ENCODE measurements at regions not wholly inside any gene's neighbourhood (a gene's known extent, or its start where the extent isn't known, plus 50 kb on each side); places are given as distances from the start of the nearest gene placed in this dataset.

DNA sequence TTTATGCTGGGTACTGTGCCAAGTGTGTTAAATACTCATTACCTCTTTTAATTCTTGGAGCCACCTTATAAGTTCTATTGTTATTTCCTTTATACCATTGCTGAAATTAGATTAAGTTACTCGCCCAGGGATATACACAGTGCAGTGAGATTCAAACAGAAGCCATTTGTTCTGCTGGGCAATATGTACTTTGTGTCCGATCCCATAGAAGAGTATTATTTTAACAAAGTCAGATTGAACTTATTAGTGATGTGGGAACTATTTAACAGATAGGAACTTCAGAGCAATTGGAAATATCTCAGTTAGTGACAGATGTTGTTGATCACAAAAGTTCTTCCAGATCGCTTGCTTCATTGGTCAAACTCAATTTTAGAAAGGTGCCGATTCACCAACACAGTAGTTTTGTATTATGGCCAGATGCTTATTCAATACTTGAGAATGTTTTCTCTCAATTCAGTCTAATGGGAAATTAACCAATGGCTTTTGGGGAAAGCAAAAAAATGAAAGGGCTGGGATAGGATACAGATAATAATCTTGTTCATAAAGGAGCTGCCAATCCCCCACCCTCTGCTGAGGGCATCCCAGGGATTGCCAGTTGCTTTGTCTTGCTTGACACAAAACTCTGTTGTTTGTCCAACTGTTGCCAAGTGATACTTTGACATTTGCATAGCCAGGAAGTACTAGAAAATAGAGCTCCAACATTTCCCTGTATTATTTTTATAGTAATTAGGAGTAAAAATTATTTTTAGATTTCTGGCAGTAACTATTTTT lies 94.8 kb upstream of the SEMA6A start:
- peaks cover 2% of the 10 kb centered on the region; the same call in 1 of the 2 replicates for H3K4me1 ChIP-seq (ENCODE audit: control insufficient read depth, insufficient read depth, low read length)
- H3K9ac ChIP-seq (ENCODE audit: low read length), result no peak overlapping the region
- no peak overlapping the region for H3K4me3 ChIP-seq (ENCODE audit: low read depth, low read length)
- H3K36me3 ChIP-seq (ENCODE audit: control insufficient read depth, insufficient read depth, low read length), result no peaks in the 10 kb centered on the region
- no peak overlapping the region for H3K27ac ChIP-seq (ENCODE audit: low read depth, low read length)
- no peaks in the 10 kb centered on the region for H3K9me3 ChIP-seq (ENCODE audit: control insufficient read depth, insufficient read depth, low read depth, low read length)
- H3K27me3 ChIP-seq (ENCODE audit: control insufficient read depth, insufficient read depth, low read length), result no peaks in the 10 kb centered on the region

DNA sequence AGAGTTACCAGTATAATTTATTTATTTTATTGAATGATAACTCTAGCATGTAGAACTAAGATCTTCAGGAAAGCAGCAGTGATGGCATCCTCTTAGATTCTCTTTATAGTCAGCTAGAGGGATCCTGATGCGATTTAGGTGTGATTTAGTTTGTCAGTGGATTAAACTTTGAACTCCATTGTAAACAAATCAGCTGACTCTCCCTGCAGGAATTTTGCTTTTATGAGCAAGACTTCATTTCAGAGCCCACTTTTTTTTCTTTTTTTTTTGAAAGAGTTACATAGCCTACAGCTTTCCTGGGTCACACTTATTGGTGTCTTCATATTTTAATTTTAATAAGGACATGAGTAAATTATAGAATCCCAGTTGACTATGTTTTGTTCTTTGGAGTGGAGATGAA lies 93.8 kb upstream of the SEMA6A start:
- Histone ChIP-seq H3K4me3 (ENCODE audit: low read depth, low read length) (no peak overlapping the region), H3K27ac (ENCODE audit: low read depth, low read length) (no peak overlapping the region), H3K9me3 (ENCODE audit: control insufficient read depth, insufficient read depth, low read depth, low read length) (no peaks in the 10 kb centered on the region), H3K27me3 (ENCODE audit: control insufficient read depth, insufficient read depth, low read length) (no peaks in the 10 kb centered on the region), H3K9ac (ENCODE audit: low read length) (no peak overlapping the region), H3K4me1 (ENCODE audit: control insufficient read depth, insufficient read depth, low read length) (peaks cover 2% of the 10 kb centered on the region; the same call in 1 of the 2 replicates), H3K36me3 (ENCODE audit: control insufficient read depth, insufficient read depth, low read length) (no peaks in the 10 kb centered on the region)

DNA sequence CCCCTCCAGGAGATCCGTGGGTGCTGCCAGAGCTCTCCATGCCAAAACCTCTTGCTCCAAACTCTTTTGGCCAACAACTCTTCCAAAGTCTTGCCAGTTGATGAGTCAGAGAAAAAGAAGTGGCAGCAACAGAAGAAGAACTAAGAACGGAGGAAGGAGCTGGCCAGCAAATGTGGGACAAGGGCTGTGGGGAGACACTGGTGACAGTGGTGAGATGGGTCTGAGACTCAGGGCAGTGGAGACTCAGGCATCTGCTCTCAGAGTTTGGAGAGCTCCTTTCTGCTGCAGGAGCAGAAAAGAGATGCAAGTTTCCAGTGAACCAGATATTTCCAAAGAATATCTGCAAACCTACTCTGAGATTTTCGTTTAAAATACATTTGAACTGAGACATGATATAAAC lies 92.3 kb upstream of the SEMA6A start:
- no peak overlapping the region for H3K9ac ChIP-seq (ENCODE audit: low read length)
- H3K4me1 ChIP-seq (ENCODE audit: control insufficient read depth, insufficient read depth, low read length), result peaks cover 2% of the 10 kb centered on the region; the same call in 1 of the 2 replicates
- H3K36me3 ChIP-seq (ENCODE audit: control insufficient read depth, insufficient read depth, low read length), result no peaks in the 10 kb centered on the region
- H3K27ac ChIP-seq (ENCODE audit: low read depth, low read length), result no peak overlapping the region
- peaks cover 2% of the 10 kb centered on the region for H3K9me3 ChIP-seq (ENCODE audit: control insufficient read depth, insufficient read depth, low read depth, low read length)
- no peaks in the 10 kb centered on the region for H3K27me3 ChIP-seq (ENCODE audit: control insufficient read depth, insufficient read depth, low read length)
- H3K4me3 ChIP-seq (ENCODE audit: low read depth, low read length), result no peak overlapping the region

DNA sequence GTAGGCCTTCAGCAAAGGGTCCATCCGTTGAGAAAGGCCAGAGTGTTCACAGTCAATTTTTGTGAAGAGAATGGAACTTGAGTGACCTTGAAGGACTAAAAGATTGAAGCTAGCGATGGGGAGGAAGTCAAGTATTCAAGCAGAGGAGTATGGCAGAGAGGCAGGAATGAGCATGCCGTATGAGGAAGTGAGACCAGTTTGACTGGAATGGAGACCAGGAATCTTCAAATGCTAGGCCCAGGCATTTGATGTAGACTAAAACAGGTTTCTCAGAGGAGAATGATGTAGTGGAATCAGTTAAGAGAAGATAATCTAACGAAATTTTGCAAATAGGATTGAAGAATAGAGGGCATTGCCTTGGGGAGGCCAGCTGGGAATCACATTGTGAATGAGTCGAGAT lies 90.4 kb upstream of the SEMA6A start:
- H3K27me3 ChIP-seq (ENCODE audit: control insufficient read depth, insufficient read depth, low read length), result no peaks in the 10 kb centered on the region
- H3K9me3 ChIP-seq (ENCODE audit: control insufficient read depth, insufficient read depth, low read depth, low read length), result peaks cover 14% of the 10 kb centered on the region
- H3K9ac ChIP-seq (ENCODE audit: low read length), result no peak overlapping the region
- H3K27ac ChIP-seq (ENCODE audit: low read depth, low read length), result no peak overlapping the region
- H3K4me1 ChIP-seq (ENCODE audit: control insufficient read depth, insufficient read depth, low read length), result no peaks in the 10 kb centered on the region
- no peaks in the 10 kb centered on the region for H3K36me3 ChIP-seq (ENCODE audit: control insufficient read depth, insufficient read depth, low read length)
- H3K4me3 ChIP-seq (ENCODE audit: low read depth, low read length), result no peak overlapping the region

DNA sequence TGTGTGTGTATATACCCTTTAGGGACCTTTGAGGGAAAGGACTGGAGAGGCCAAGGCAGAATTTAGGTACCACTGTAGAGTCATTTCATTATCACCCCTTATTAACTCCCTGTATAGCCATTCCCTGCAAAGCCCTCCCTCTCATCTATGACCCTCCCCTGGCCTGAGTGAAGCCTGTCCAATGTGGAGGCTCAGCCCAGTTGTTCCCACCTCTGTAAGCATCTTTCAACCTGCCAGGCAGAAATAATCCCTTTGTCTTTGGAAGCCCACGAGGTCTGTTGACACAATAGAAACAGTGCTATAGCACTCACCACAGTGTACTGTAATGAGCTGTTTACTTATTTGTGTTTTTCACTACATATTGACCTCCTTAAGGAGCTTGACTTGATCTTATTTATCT lies 88.5 kb upstream of the SEMA6A start:
- Histone ChIP-seq H3K9me3 (ENCODE audit: control insufficient read depth, insufficient read depth, low read depth, low read length) (peaks cover 14% of the 10 kb centered on the region), H3K36me3 (ENCODE audit: control insufficient read depth, insufficient read depth, low read length) (no peaks in the 10 kb centered on the region), H3K4me1 (ENCODE audit: control insufficient read depth, insufficient read depth, low read length) (no peaks in the 10 kb centered on the region), H3K27ac (ENCODE audit: low read depth, low read length) (no peak overlapping the region), H3K4me3 (ENCODE audit: low read depth, low read length) (no peak overlapping the region), H3K9ac (ENCODE audit: low read length) (no peak overlapping the region), H3K27me3 (ENCODE audit: control insufficient read depth, insufficient read depth, low read length) (no peaks in the 10 kb centered on the region)

DNA sequence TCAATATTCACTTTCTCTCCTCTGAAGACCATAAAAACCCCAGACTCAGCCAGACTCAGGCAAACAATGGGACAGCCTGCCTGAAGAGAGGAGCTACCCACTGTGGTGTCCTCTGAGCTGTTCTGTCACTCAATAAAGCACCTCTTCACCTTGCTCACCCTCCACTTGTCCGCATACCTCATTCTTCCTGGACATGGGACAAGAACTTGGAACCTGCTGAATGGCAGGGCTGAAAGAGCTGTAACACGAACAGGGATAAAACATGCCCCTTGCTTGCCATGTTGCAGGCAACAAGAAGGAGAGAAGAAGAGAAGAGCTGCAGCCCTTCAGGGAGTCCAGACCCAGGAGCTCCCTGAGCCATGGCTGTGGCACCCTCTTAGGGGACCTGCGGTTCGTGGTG lies 86.8 kb upstream of the SEMA6A start:
- Histone ChIP-seq H3K9ac (ENCODE audit: low read length) (no peak overlapping the region), H3K27me3 (ENCODE audit: control insufficient read depth, insufficient read depth, low read length) (no peaks in the 10 kb centered on the region), H3K4me3 (ENCODE audit: low read depth, low read length) (no peak overlapping the region), H3K9me3 (ENCODE audit: control insufficient read depth, insufficient read depth, low read depth, low read length) (peaks cover 14% of the 10 kb centered on the region), H3K27ac (ENCODE audit: low read depth, low read length) (no peak overlapping the region), H3K36me3 (ENCODE audit: control insufficient read depth, insufficient read depth, low read length) (no peaks in the 10 kb centered on the region), H3K4me1 (ENCODE audit: control insufficient read depth, insufficient read depth, low read length) (peaks cover 5% of the 10 kb centered on the region)

DNA sequence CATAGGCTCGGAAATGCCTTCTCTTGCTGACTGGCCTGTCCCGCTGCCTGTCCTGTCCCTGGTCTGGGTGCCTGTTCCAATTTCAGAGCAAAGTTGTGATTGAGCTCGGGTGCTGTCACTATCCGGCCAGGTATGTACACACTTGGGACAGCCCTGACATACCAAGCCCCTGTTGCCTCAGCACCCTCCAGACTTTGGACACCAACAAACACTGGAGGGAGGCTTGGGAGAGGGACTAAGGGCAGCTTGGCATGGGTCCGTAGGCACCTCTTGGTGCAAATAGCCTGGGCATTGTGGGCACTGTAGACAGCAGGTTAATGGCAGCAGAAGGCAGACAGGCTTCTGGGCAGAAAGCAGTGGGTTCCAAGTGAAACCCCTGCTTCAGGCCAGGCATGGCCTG lies 86.3 kb upstream of the SEMA6A start:
- H3K9me3 ChIP-seq (ENCODE audit: control insufficient read depth, insufficient read depth, low read depth, low read length), result peaks cover 14% of the 10 kb centered on the region
- no peak overlapping the region for H3K4me3 ChIP-seq (ENCODE audit: low read depth, low read length)
- no peak overlapping the region for H3K27ac ChIP-seq (ENCODE audit: low read depth, low read length)
- H3K9ac ChIP-seq (ENCODE audit: low read length), result no peak overlapping the region
- no peaks in the 10 kb centered on the region for H3K36me3 ChIP-seq (ENCODE audit: control insufficient read depth, insufficient read depth, low read length)
- H3K4me1 ChIP-seq (ENCODE audit: control insufficient read depth, insufficient read depth, low read length), result peaks cover 5% of the 10 kb centered on the region
- H3K27me3 ChIP-seq (ENCODE audit: control insufficient read depth, insufficient read depth, low read length), result no peaks in the 10 kb centered on the region

DNA sequence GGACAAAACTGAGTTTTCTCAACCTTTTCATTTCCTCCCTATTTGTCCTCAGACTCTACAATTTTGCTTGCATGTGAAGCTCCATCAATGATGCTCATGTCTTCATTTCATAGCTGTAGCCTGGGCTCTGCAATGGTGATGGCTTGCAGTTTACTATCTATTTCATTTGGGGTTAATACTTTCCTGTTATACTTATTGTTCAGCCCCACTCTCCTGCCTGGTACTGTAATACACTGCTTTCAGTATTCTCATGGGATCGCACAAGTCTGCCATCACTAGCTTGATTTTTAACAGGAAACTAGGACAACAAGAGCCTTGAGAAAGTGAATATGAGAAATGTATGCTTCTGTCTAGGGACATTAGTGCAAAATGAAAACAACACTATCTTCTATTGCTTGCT lies 84.2 kb upstream of the SEMA6A start:
- Histone ChIP-seq H3K4me1 (ENCODE audit: control insufficient read depth, insufficient read depth, low read length) (peaks cover 26% of the 10 kb centered on the region), H3K9me3 (ENCODE audit: control insufficient read depth, insufficient read depth, low read depth, low read length) (peaks cover 14% of the 10 kb centered on the region), H3K27ac (ENCODE audit: low read depth, low read length) (no peak overlapping the region), H3K4me3 (ENCODE audit: low read depth, low read length) (no peak overlapping the region), H3K9ac (ENCODE audit: low read length) (no peak overlapping the region), H3K27me3 (ENCODE audit: control insufficient read depth, insufficient read depth, low read length) (no peaks in the 10 kb centered on the region), H3K36me3 (ENCODE audit: control insufficient read depth, insufficient read depth, low read length) (no peaks in the 10 kb centered on the region)

DNA sequence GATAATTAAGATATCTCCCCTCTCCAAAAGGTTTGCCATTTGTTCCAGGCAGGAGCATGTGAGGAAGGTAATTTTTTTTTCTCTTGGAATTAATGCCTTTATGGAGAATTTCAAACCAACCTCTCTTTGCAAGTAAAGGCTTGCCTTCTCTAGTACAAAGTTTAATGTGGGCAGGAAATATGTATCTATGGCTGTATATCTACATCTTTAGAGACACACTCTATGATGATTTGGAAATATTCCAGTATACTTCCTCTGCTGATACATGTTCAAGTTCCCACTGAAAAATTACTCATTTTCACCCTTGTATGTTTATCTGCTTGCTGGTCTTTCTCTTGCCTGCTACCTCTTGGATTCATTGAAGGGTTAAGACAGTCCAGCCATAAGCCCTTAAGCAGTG lies 83.5 kb upstream of the SEMA6A start:
- Histone ChIP-seq H3K36me3 (ENCODE audit: control insufficient read depth, insufficient read depth, low read length) (no peaks in the 10 kb centered on the region), H3K27ac (ENCODE audit: low read depth, low read length) (no peak overlapping the region), H3K27me3 (ENCODE audit: control insufficient read depth, insufficient read depth, low read length) (no peaks in the 10 kb centered on the region), H3K4me1 (ENCODE audit: control insufficient read depth, insufficient read depth, low read length) (peaks cover 33% of the 10 kb centered on the region), H3K4me3 (ENCODE audit: low read depth, low read length) (no peak overlapping the region), H3K9me3 (ENCODE audit: control insufficient read depth, insufficient read depth, low read depth, low read length) (peaks cover 14% of the 10 kb centered on the region), H3K9ac (ENCODE audit: low read length) (no peak overlapping the region)

DNA sequence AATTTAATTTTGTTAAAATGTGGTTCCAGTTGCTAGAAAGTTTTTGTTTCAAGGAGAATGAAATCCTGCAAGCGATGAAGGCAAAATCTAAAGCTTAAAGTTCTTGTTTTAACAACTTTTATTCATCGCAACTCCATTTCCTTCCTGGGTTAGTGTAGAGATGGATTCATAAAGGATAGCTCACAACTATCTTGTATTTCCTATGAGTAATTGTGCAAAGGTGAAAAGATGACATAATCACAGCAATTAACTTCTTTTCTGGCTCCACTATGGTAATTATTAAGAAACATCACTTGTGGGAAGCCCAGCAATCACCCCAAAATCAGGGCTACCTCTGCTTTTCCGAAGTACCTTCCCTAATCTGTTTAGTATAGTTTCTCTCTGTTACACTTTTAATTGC lies 80.8 kb upstream of the SEMA6A start:
- no peak overlapping the region for H3K9ac ChIP-seq (ENCODE audit: low read length)
- no peaks in the 10 kb centered on the region; the same call in 1 of the 2 replicates for H3K9me3 ChIP-seq (ENCODE audit: control insufficient read depth, insufficient read depth, low read depth, low read length)
- no peak overlapping the region for H3K4me3 ChIP-seq (ENCODE audit: low read depth, low read length)
- no peaks in the 10 kb centered on the region for H3K36me3 ChIP-seq (ENCODE audit: control insufficient read depth, insufficient read depth, low read length)
- H3K27me3 ChIP-seq (ENCODE audit: control insufficient read depth, insufficient read depth, low read length), result no peaks in the 10 kb centered on the region
- H3K27ac ChIP-seq (ENCODE audit: low read depth, low read length), result no peak overlapping the region
- peaks cover 60% of the 10 kb centered on the region for H3K4me1 ChIP-seq (ENCODE audit: control insufficient read depth, insufficient read depth, low read length)

DNA sequence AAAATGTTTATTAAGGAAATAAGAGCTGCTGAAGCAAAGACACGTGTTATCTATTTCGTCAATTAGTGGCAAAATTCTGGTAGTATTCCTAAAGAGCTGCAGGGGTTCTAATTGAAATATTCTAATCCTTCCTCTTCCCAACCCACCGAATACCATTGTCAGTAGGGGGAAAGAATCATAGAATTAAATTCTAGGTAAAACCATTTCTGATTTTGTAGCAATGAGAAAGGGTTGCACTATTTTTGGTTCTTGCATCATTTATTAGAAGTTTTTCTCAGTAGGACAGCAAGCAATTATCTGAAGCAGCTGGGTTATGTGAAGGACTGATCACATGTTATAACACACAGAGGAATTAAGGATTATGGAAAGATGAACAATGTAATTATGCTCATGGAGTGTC lies 80.3 kb upstream of the SEMA6A start:
- Histone ChIP-seq H3K9ac (ENCODE audit: low read length) (no peak overlapping the region), H3K9me3 (ENCODE audit: control insufficient read depth, insufficient read depth, low read depth, low read length) (no peaks in the 10 kb centered on the region), H3K4me1 (ENCODE audit: control insufficient read depth, insufficient read depth, low read length) (peaks cover 61% of the 10 kb centered on the region)

More for the DNA sequence above, 80.3 kb upstream of the SEMA6A start:
- Histone ChIP-seq H3K4me3 (ENCODE audit: low read depth, low read length) (no peak overlapping the region), H3K27me3 (ENCODE audit: control insufficient read depth, insufficient read depth, low read length) (no peaks in the 10 kb centered on the region), H3K36me3 (ENCODE audit: control insufficient read depth, insufficient read depth, low read length) (no peaks in the 10 kb centered on the region), H3K27ac (ENCODE audit: low read depth, low read length) (peak overlapping the region; percentile 31; the same call in 1 of the 2 replicates)
